ENCODE measurements at regions not wholly inside any gene's neighbourhood (a gene's known extent, or its start where the extent isn't known, plus 50 kb on each side); places are given as distances from the start of the nearest gene placed in this dataset.
"Not testable (repeated sequence)": the region's sequence is repeated elsewhere in the genome, so short reads cannot be mapped to it uniquely, and the experiment has no call there.

DNA sequence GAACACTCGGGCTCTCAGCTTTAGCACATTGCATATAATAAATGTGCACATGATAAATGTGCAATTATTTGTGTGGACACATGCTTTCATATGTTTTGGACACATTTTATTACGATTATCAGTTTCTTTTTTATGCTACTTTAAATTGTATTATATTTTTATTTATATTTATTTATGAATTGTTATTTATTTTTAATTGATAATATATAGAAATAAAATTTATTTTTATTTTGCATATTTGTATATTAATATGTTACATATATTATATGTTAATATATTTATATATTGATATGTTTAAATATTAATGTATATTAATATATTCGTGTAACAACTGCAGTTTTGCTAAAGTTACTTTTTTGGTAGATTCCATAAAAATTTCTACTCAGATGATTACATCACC lies 454.8 kb upstream of the CDH10 start:
- TF ChIP-seq, protein P1, sequence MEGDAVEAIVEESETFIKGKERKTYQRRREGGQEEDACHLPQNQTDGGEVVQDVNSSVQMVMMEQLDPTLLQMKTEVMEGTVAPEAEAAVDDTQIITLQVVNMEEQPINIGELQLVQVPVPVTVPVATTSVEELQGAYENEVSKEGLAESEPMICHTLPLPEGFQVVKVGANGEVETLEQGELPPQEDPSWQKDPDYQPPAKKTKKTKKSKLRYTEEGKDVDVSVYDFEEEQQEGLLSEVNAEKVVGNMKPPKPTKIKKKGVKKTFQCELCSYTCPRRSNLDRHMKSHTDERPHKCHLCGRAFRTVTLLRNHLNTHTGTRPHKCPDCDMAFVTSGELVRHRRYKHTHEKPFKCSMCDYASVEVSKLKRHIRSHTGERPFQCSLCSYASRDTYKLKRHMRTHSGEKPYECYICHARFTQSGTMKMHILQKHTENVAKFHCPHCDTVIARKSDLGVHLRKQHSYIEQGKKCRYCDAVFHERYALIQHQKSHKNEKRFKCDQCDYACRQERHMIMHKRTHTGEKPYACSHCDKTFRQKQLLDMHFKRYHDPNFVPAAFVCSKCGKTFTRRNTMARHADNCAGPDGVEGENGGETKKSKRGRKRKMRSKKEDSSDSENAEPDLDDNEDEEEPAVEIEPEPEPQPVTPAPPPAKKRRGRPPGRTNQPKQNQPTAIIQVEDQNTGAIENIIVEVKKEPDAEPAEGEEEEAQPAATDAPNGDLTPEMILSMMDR (IDR thresholded peaks at IDR 0.05; ENCODE audit: low read depth, low read length, missing control alignments) = no peak
- H3K4me3 ChIP-seq (replicated peaks; ENCODE audit: low read depth, low read length) = no peak overlapping the region
- no peak for DNase-seq (ENCODE audit: extremely low read depth, low read depth)

DNA sequence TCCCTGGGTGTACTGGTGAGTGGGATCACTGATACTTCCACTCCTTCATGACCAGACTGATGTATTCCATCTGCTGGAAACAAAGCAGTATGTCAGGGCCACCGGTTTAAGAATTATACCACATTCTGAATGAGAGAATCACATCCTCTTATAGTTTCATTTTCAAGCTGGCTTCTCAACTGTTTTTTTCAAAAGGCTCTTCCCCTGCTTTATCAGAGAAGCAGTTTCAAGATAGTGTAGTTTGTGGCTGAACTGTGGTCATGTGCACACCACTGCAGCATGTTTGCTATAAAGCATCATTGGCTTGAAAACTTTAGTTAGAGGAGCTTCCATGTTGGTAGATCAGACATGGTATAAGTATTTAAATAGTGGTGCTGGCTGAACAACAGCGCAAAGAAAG lies 450.5 kb upstream of the CDH10 start:
- TF ChIP-seq, protein P1 (IDR thresholded peaks at IDR 0.05; ENCODE audit: low read depth, low read length, missing control alignments) = no peak
- no peak for DNase-seq (ENCODE audit: extremely low read depth, low read depth)
- H3K4me3 ChIP-seq (replicated peaks; ENCODE audit: low read depth, low read length) = no peak overlapping the region

DNA sequence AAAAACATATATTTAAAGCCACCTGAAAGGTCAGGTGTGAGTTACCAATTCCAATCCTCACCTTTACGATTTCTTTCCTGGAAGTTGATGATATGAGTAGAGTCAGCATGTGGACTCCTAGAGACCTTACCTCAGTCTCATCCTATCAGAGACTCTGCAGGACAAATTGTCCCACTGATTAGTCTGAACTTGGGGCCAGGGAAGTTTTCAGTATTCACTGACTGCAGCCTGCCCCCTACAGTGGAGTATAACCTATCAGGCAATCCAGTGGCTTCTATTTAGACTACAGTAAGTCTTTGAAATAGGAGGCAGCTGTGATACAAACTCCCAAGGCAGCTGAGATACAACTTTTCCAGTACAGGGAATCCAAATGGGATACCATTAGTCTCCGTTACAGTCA lies 449.4 kb upstream of the CDH10 start:
- no peak for DNase-seq (ENCODE audit: extremely low read depth, low read depth)
- TF ChIP-seq, protein P1 (IDR thresholded peaks at IDR 0.05; ENCODE audit: low read depth, low read length, missing control alignments) = no peak
- H3K4me3 ChIP-seq (replicated peaks; ENCODE audit: low read depth, low read length) = no peak overlapping the region

DNA sequence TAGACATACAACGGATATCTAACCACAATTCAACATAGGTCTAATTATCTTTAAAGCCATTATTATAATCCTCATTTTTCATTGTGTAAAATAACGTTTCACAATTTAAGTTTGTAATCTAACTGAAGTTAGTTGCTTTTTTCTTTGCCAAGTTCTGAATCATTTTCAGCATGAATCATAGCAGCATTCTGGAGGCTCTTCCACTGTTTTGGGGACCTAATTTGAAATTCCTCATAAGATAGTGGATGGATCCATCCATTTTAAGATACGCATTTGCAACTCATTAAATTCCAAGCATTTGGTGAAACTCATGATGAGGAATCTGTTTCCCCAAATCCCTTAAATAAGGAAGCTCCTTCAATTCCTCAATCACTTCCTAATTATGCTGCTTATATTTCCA lies 447.1 kb upstream of the CDH10 start:
- no peak overlapping the region for H3K4me3 ChIP-seq (replicated peaks; ENCODE audit: low read depth, low read length)
- TF ChIP-seq, protein P1 (IDR thresholded peaks at IDR 0.05; ENCODE audit: low read depth, low read length, missing control alignments) = no peak
- DNase-seq (ENCODE audit: extremely low read depth, low read depth) = no peak

DNA sequence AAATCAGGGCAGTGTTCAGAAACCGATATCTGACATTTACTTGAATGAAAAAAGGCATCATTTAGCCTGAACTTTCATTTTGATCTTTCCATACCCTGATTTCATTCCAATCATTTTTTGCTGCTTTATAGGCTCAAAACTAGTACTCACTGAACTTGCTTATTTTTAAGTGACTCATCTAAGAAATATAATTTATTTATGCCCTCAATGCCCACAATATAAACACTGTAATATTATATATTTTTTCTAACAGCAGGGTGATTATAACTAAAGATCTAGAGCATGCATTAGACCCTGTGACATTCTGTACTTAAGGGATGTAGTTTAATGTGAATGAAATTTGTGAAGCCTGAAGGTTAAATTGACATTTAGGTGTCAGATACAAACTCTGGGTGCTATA lies 446.1 kb upstream of the CDH10 start:
- TF ChIP-seq, protein P1 (IDR thresholded peaks at IDR 0.05; ENCODE audit: low read depth, low read length, missing control alignments) = no peak
- DNase-seq (ENCODE audit: extremely low read depth, low read depth) = no peak
- H3K4me3 ChIP-seq (replicated peaks; ENCODE audit: low read depth, low read length) = no peak overlapping the region

DNA sequence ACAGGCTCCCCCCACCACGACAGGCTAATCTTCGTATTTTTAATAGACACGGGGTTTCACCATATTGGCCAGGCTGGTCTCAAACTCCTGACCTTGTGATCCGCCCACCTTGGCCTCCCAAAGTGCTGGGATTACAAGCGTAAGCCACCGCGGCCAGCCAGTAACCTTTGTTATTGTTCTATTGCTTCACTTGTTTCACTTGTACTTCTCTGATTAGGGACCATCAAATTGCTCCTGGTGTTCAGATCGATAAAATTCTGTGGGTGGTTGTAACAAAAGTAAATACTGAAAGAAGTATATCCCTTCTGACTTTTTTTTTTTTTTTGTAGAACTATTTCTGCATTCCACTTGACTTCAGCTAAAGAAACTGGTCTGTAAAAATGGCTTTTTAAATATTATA lies 445.5 kb upstream of the CDH10 start:
- no peak overlapping the region for H3K4me3 ChIP-seq (replicated peaks; ENCODE audit: low read depth, low read length)
- TF ChIP-seq, protein P1 (IDR thresholded peaks at IDR 0.05; ENCODE audit: low read depth, low read length, missing control alignments) = no peak
- no peak for DNase-seq (ENCODE audit: extremely low read depth, low read depth)

DNA sequence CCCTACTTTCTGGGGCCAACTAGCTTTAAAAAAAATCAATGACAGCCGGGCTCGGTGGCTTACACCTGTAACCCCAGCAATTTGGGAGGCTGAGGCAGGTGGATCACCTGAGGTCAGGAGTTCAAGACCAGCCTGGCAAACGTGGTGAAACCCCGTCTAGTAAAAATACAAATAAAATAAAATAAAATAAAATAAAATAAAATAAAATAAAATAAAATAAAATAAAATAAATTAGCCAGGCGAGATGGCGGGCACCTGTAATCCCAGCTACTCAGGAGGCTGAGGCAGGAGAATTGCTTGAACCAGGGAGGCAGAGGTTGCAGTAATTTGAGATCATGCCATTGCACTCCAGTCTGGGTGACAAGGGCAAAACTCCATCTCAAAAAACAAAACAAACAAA lies 443.9 kb upstream of the CDH10 start:
- DNase-seq (ENCODE audit: extremely low read depth, low read depth); H3K4me3 ChIP-seq (replicated peaks; ENCODE audit: low read depth, low read length): not testable (repeated sequence)

DNA sequence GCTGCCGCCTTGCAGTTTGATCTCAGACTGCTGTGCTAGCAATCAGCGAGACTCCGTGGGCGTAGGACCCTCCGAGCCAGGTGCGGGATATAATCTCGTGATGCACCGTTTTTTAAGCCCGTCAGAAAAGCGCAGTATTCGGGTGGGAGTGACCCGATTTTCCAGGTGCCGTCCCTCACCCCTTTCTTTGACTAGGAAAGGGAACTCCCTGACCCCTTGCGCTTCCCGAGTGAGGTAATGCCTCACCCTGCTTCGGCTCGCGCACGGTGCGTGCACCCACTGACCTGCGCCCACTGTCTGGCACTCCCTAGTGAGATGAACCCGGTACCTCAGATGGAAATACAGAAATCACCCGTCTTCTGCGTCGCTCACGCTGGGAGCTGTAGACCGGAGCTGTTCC lies 438.5 kb upstream of the CDH10 start:
- not testable (repeated sequence) for DNase-seq (ENCODE audit: extremely low read depth, low read depth); H3K4me3 ChIP-seq (replicated peaks; ENCODE audit: low read depth, low read length)

All from HFF-Myc (cell line).